Right ventricle myocardium inferior (tissue), 1 donor: ENCODE measurements at regions not wholly inside any gene's neighbourhood (a gene's known extent, or its start where the extent isn't known, plus 50 kb on each side); places are given as distances from the start of the nearest gene placed in this dataset.

Experiments
- ATAC-seq: fragments of 200-7000 bp; cut with Tn5 transposase; one replicate; pipeline ENCODE4 v1.9.1; 2020; ENCODE audit warnings: mild to moderate bottlenecking, moderate library complexity
- DNase-seq: peaks from one replicate; pipeline ENCODE4 v3.0.0; 2021; ENCODE audit errors: missing footprints
- intact Hi-C: fragments of 100-400 bp; cut with DNase I; formaldehyde crosslinking; loops from one replicate; pipeline ENCODE4 v1.11.0; 2022
- donor health status: DM: no; HTN: yes; CAD: no; lungs with severe emphysema.

- intact Hi-C loops, result no loop called here
- DNase-seq, result no peak
- ATAC-seq, result no peak
Observed at GRCh38 chr2:12296915-12297314, 419.8 kb upstream of the TRIB2 start.

GRCh38 chr2:12298352-12298751 lies 418.4 kb upstream of the TRIB2 start:
- intact Hi-C loops, result no loop called here

GRCh38 chr2:12299431-12299830 lies 417.3 kb upstream of the TRIB2 start:
- intact Hi-C loops, result no loop called here
- no peak for ATAC-seq
- no peak for DNase-seq

More at GRCh38 chr2:12298352-12298751, 418.4 kb upstream of the TRIB2 start:
- DNase-seq (no peak), ATAC-seq (no peak)

GRCh38 chr2:12300019-12300602 lies 416.6 kb upstream of the TRIB2 start:
- ATAC-seq (no peak), DNase-seq (no peak)
- intact Hi-C loops, result no loop called here

- DNase-seq, result no peak
- intact Hi-C loops, result no loop called here
- ATAC-seq, result no peak
Observed at GRCh38 chr2:12300927-12301326, 415.8 kb upstream of the TRIB2 start.

- DNase-seq (no peak), ATAC-seq (no peak)
- intact Hi-C loops, result no loop called here
Observed at GRCh38 chr2:12302140-12302539, 414.6 kb upstream of the TRIB2 start.

- no peak for ATAC-seq
- intact Hi-C loops, result no loop called here
- no peak for DNase-seq
Observed at GRCh38 chr2:12302691-12303090, 414.0 kb upstream of the TRIB2 start.

- no peak for ATAC-seq
- DNase-seq, result no peak
- intact Hi-C loops, result no loop called here
Observed at GRCh38 chr2:12303181-12304030, 413.3 kb upstream of the TRIB2 start.

GRCh38 chr2:12304564-12305171 lies 412.1 kb upstream of the TRIB2 start:
- no peak for DNase-seq
- intact Hi-C loops, result no loop called here
- ATAC-seq, result peak; percentile 50

- no peak for DNase-seq
- ATAC-seq, result no peak
- intact Hi-C loops, result no loop called here
Observed at GRCh38 chr2:12305931-12306330, 410.8 kb upstream of the TRIB2 start.

- intact Hi-C loops, result no loop called here
- DNase-seq, result no peak
- ATAC-seq, result no peak
Observed at GRCh38 chr2:12310399-12310798, 406.3 kb upstream of the TRIB2 start.

GRCh38 chr2:12313445-12314126 lies 403.1 kb upstream of the TRIB2 start:
- intact Hi-C loops, result no loop called here
- DNase-seq, result no peak
- no peak for ATAC-seq

GRCh38 chr2:12314127-12314760 lies 402.5 kb upstream of the TRIB2 start:
- ATAC-seq (no peak), DNase-seq (no peak)
- intact Hi-C loops, result no loop called here

- no peak for DNase-seq
- intact Hi-C loops, result no loop called here
- no peak for ATAC-seq
Observed at GRCh38 chr2:12315224-12315623, 401.5 kb upstream of the TRIB2 start.

- no peak for DNase-seq
- no peak for ATAC-seq
- intact Hi-C loops, result no loop called here
Observed at GRCh38 chr2:12316476-12316875, 400.3 kb upstream of the TRIB2 start.

- intact Hi-C loops, result no loop called here
- ATAC-seq (no peak), DNase-seq (no peak)
Observed at GRCh38 chr2:12317286-12317685, 399.4 kb upstream of the TRIB2 start.

- intact Hi-C loops, result no loop called here
- DNase-seq, result no peak
- ATAC-seq, result no peak
Observed at GRCh38 chr2:12317814-12318426, 398.8 kb upstream of the TRIB2 start.

GRCh38 chr2:12318427-12319057 lies 398.2 kb upstream of the TRIB2 start:
- intact Hi-C loops, result no loop called here
- ATAC-seq (no peak), DNase-seq (no peak)
